ENCODE measurements at regions not wholly inside any gene's neighbourhood (a gene's known extent, or its start where the extent isn't known, plus 50 kb on each side); places are given as distances from the start of the nearest gene placed in this dataset.

DNA sequence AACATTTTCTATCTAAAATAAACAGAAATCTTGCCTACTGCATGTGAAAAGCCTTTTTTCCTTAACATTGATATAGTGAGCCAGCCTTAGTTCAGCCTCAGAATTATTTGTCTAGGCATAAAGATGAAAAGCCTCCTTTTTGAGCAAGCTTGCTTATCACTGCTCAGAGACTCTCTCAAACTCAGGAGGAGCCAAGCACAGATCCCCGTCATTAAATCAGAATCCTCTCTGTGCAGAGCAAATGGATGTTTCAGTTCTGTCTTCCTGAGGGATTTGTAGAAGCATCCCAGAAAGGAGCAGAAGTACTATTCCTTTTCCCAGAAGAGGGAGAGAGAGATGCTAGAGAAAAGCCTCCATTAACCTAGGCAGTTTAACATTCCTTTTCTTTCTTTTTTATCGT, 186.9 kb upstream of the LNX1 start:
- no peak for FAIRE-seq
- DNase-seq (ENCODE audit: insufficient read length, low spot score): no peak
- TF ChIP-seq PAX5 (IDR thresholded peaks at IDR 0.05; ENCODE audit: insufficient read depth, low read length, severe bottlenecking) (no peak), POLR2A (IDR thresholded peaks at IDR 0.05; ENCODE audit: low read depth, low read length) (no peak), TAF1 (IDR thresholded peaks at IDR 0.05; ENCODE audit: low read depth, low read length) (no peak), POLR2AphosphoS5 (IDR thresholded peaks at IDR 0.05; ENCODE audit: low read depth, low read length) (no peak), SPI1 (IDR thresholded peaks at IDR 0.05; ENCODE audit: low read depth, low read length) (no peak), POU2F2 (IDR thresholded peaks at IDR 0.05; ENCODE audit: low read depth, low read length) (no peak)

DNA sequence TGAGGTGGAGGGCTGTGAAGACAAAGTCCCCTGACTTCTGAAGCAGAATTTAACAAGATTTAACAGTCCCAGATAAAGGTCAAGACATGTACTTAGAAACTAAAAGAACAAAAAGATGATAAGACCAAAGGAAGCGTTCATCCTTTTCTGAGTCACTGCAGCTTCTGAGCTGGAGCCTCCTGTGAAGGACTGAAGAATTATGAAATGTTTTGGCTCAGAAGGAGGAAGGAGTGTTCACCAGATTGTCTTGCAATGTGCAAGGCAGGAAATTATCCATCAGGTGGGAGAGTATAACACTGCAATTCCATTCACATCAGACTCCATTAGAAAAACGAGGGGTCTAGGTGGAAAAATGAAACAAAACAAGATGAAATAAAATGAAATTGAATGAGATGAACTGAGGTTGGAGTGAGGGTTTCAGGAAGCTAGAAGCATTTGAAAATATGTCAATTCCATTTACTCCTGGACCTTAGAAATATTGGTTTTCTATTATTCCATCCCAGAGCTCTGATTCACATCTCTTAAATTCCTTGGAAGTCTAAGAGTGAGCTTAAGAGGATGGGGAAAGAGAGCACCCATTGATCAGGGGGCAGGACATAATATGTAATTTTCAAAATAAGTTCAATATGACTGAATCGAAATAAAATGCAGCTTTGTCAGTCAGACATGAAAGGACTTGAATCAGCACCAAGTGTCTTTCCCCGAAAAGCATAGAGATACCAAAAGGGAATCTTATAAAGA, 186.1 kb upstream of the LNX1 start:
- DNase-seq (ENCODE audit: insufficient read length, low spot score): no peak
- no peak for TF ChIP-seq SPI1 (IDR thresholded peaks at IDR 0.05; ENCODE audit: low read depth, low read length)
- no peak for TF ChIP-seq POU2F2 (IDR thresholded peaks at IDR 0.05; ENCODE audit: low read depth, low read length)
- no peak for TF ChIP-seq TAF1 (IDR thresholded peaks at IDR 0.05; ENCODE audit: low read depth, low read length)
- no peak for TF ChIP-seq POLR2A (IDR thresholded peaks at IDR 0.05; ENCODE audit: low read depth, low read length)
- no peak for TF ChIP-seq POLR2AphosphoS5 (IDR thresholded peaks at IDR 0.05; ENCODE audit: low read depth, low read length)
- no peak for TF ChIP-seq PAX5 (IDR thresholded peaks at IDR 0.05; ENCODE audit: insufficient read depth, low read length, severe bottlenecking)
- no peak for FAIRE-seq

DNA sequence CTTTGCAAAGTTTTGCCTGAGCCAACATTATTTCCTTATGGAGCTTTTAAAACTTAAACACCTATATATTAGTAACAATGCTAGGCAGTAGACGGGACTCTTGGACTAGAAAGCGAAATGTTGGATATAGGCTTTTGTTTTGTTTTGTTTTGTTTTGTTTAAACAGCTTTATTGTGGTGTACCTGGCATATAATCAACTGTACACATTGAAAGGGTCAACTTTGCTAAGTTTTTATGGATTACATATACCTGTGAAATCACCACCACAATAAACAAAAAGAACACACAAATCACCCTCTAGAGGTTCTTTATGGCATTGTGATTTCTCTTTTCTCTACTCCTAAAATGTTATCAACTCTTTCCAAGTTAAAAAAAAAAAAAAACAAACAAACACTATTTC, 184.9 kb upstream of the LNX1 start:
- no peak for DNase-seq (ENCODE audit: insufficient read length, low spot score)
- no peak for FAIRE-seq
- TF ChIP-seq POLR2A (IDR thresholded peaks at IDR 0.05; ENCODE audit: low read depth, low read length) (no peak), POLR2AphosphoS5 (IDR thresholded peaks at IDR 0.05; ENCODE audit: low read depth, low read length) (no peak), SPI1 (IDR thresholded peaks at IDR 0.05; ENCODE audit: low read depth, low read length) (no peak), POU2F2 (IDR thresholded peaks at IDR 0.05; ENCODE audit: low read depth, low read length) (no peak), PAX5 (IDR thresholded peaks at IDR 0.05; ENCODE audit: insufficient read depth, low read length, severe bottlenecking) (no peak), TAF1 (IDR thresholded peaks at IDR 0.05; ENCODE audit: low read depth, low read length) (no peak)

DNA sequence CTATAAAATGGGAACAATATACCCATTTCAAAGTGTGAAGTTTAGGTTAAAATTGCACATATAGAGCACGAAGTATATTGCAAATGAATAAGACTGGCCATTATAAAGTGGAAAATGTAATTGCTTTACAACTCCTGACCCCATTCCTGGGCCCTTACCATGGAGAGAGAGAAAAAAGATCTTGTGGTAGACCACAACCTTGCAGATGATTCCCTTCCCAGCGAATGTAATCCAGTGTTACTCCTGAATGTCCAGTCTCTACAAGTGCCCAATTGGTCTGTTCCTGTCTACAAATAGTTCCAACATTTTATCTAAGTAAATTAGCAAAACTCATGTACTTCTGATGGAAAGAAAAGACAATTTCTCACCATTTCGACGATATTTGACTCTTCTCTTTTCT, 184.1 kb upstream of the LNX1 start:
- FAIRE-seq (no peak), DNase-seq (ENCODE audit: insufficient read length, low spot score) (no peak)
- TF ChIP-seq POU2F2 (IDR thresholded peaks at IDR 0.05; ENCODE audit: low read depth, low read length) (no peak), SPI1 (IDR thresholded peaks at IDR 0.05; ENCODE audit: low read depth, low read length) (no peak), PAX5 (IDR thresholded peaks at IDR 0.05; ENCODE audit: insufficient read depth, low read length, severe bottlenecking) (no peak), POLR2A (IDR thresholded peaks at IDR 0.05; ENCODE audit: low read depth, low read length) (no peak), TAF1 (IDR thresholded peaks at IDR 0.05; ENCODE audit: low read depth, low read length) (no peak), POLR2AphosphoS5 (IDR thresholded peaks at IDR 0.05; ENCODE audit: low read depth, low read length) (no peak)

DNA sequence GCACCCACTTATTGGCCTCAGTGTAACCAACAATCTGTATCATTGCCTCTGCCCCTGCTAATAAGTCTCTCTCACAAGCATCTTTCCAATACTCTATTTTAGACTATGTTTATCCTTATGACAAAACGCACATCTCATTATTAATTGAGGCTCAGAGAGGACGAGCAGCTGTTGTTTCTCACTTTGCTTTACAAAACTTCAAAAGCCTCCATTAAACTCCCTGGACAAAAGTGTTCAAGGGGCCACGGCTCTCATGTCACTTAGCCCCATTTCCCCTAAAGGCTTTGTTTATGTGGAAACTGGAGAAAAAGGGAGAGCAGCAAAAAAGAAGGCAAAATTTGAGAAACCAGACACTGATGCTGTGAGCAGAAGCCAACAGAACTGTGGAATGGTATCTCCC, 180.0 kb upstream of the LNX1 start:
- TF ChIP-seq POU2F2 (IDR thresholded peaks at IDR 0.05; ENCODE audit: low read depth, low read length) (no peak), PAX5 (IDR thresholded peaks at IDR 0.05; ENCODE audit: insufficient read depth, low read length, severe bottlenecking) (no peak), POLR2A (IDR thresholded peaks at IDR 0.05; ENCODE audit: low read depth, low read length) (no peak), TAF1 (IDR thresholded peaks at IDR 0.05; ENCODE audit: low read depth, low read length) (no peak), SPI1 (IDR thresholded peaks at IDR 0.05; ENCODE audit: low read depth, low read length) (no peak), POLR2AphosphoS5 (IDR thresholded peaks at IDR 0.05; ENCODE audit: low read depth, low read length) (no peak)

DNA sequence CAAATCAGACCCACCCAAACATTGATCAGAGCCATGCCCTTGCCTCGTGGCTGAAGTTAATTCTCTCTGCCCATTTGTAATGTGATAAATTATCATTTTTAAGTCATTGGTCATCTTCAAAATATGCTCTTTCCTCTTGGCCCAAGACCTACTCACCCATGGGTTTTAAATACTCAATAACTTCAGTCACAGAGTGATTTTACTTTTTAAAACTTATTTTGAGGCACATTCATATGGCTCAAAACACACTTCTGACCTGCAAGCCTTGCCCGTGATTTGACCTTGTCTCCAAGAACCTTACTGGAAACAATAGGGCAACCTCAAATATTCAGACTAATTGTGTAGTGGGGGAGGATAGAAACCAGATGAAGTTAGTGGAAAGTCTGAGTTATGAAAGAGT, 176.2 kb upstream of the LNX1 start:
- TF ChIP-seq POLR2AphosphoS5 (IDR thresholded peaks at IDR 0.05; ENCODE audit: low read depth, low read length): no peak
- no peak for TF ChIP-seq SPI1 (IDR thresholded peaks at IDR 0.05; ENCODE audit: low read depth, low read length)
- FAIRE-seq: no peak

More for the DNA sequence above, 180.0 kb upstream of the LNX1 start:
- no peak for FAIRE-seq
- DNase-seq (ENCODE audit: insufficient read length, low spot score): no peak

DNA sequence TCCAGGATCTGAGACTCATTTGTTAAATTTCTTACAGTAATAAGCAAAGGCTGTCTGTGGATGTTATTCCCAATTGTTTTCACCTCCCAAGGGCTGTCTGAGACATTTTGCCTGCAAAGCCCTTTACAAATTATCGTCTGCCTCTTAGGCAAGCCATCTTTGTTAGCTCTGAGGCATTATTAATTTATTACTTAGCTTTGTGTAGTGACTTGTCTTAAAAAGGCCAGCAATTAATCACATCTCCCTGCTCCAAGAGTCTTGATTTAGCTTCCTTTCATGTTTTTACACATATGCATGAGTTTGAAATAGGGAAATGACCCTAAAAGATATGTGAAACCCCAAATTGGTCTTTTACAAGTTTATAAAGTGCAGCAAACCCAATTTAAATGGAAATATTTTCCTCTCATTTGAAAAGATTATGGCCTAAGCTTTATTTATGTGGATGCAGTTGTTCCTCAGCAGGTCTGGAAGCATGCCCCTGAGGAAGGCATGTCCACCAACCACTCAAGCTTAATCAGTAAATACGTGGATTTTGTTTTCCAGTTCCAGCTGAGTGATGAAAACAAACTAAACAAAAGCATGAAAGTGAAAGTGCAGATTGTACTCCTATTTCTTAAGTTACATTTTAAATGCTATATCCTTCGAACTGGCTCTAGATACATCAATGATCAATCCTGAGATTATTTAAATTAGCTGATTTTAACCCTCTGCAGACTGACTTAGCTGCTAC, 173.6 kb upstream of the LNX1 start:
- no peak for DNase-seq (ENCODE audit: insufficient read length, low spot score)
- FAIRE-seq: peak; percentile 43

More for the DNA sequence above, 176.2 kb upstream of the LNX1 start:
- no peak for DNase-seq (ENCODE audit: insufficient read length, low spot score)

DNA sequence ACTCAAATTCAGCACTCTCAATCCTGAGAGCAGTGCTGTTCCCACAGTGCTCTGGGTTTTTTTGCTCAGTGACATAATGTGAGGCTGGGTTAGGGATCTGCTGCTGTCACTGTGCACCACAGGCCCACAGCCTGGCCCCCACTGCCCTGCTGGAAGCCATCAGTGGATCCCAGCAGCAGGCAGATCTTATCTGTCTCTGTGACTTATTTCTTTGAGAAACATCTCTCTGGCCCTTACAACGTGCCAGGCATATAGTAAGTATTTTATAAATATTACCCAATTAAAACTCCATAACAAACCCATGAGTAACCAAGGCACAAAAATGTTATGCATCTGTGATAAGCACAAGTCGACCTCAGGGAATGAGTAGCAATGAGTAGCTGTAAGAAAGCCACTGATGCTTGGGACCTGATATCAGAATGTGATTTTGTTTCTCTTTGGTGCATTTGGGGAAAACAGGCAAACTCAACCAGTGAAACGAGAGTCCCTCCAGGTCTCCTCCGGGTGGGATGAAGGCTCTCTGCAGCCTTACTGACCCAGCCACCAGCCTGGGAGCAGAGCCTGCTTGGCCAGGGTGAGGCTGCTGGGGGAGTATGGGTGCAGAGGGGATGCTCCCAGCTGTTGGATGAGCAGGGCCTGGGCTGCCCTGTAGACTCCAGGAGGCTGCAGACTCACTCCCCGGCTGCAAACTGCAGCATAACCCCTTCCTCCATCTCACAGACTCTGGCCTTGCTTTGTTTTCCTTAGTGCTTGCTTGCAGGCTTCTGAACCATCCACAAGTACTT, 172.7 kb upstream of the LNX1 start:
- DNase-seq (ENCODE audit: insufficient read length, low spot score): no peak
- FAIRE-seq: no peak
- TF ChIP-seq POU2F2 (IDR thresholded peaks at IDR 0.05; ENCODE audit: low read depth, low read length): no peak
- no peak for TF ChIP-seq POLR2AphosphoS5 (IDR thresholded peaks at IDR 0.05; ENCODE audit: low read depth, low read length)
- TF ChIP-seq TAF1 (IDR thresholded peaks at IDR 0.05; ENCODE audit: low read depth, low read length): no peak
- no peak for TF ChIP-seq PAX5 (IDR thresholded peaks at IDR 0.05; ENCODE audit: insufficient read depth, low read length, severe bottlenecking)
- no peak for TF ChIP-seq POLR2A (IDR thresholded peaks at IDR 0.05; ENCODE audit: low read depth, low read length)
- no peak for TF ChIP-seq SPI1 (IDR thresholded peaks at IDR 0.05; ENCODE audit: low read depth, low read length)

More for the DNA sequence above, 173.6 kb upstream of the LNX1 start:
- TF ChIP-seq POLR2A (IDR thresholded peaks at IDR 0.05; ENCODE audit: low read depth, low read length) (no peak), SPI1 (IDR thresholded peaks at IDR 0.05; ENCODE audit: low read depth, low read length) (no peak), PAX5 (IDR thresholded peaks at IDR 0.05; ENCODE audit: insufficient read depth, low read length, severe bottlenecking) (no peak), TAF1 (IDR thresholded peaks at IDR 0.05; ENCODE audit: low read depth, low read length) (no peak), POU2F2 (IDR thresholded peaks at IDR 0.05; ENCODE audit: low read depth, low read length) (no peak), POLR2AphosphoS5 (IDR thresholded peaks at IDR 0.05; ENCODE audit: low read depth, low read length) (no peak)

DNA sequence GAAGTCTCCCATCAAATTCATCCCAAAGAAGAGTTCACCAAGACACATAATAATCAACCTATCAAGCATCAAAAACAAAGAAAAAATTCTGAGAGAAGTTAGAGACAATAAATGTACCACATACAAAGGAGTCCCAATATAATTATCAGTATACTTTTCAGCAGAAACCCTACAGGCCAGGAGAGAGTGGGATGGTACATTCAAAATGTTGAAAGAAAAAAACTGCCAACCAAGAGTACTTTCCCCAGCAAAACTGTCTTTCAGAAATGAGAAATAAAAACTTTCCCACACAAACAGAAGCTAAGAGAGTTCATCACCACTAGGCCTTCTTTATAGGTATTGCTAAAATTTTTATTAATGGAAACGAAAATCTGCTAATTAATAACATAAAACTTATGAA, 164.4 kb upstream of the LNX1 start:
- DNase-seq (ENCODE audit: insufficient read length, low spot score): no peak
- FAIRE-seq: no peak
- no peak for TF ChIP-seq PAX5 (IDR thresholded peaks at IDR 0.05; ENCODE audit: insufficient read depth, low read length, severe bottlenecking)
- TF ChIP-seq SPI1 (IDR thresholded peaks at IDR 0.05; ENCODE audit: low read depth, low read length): no peak
- TF ChIP-seq POLR2A (IDR thresholded peaks at IDR 0.05; ENCODE audit: low read depth, low read length): no peak
- TF ChIP-seq POLR2AphosphoS5 (IDR thresholded peaks at IDR 0.05; ENCODE audit: low read depth, low read length): no peak
- TF ChIP-seq TAF1 (IDR thresholded peaks at IDR 0.05; ENCODE audit: low read depth, low read length): no peak
- no peak for TF ChIP-seq POU2F2 (IDR thresholded peaks at IDR 0.05; ENCODE audit: low read depth, low read length)
